ENCODE measurements at regions not wholly inside any gene's neighbourhood (a gene's known extent, or its start where the extent isn't known, plus 50 kb on each side); places are given as distances from the start of the nearest gene placed in this dataset.

DNA sequence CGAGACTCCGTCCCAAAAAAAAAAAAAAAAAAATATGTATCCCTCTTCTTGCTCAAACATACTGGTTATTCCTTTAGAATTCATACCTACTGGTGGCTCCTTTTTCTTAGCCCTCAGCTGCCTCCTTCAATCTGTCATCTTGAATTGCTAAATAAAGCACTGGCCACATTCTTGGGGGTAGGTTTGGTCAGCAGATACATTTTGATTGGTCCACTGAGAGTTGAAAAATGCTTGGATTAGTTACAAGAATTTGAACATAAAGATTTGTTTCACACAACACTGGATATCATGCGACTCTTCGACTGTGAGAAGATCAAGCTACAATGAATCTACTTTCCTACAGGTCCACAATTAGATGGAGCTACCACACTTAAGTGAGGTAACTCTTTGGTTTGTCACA is 906.1 kb upstream of the SLC39A10 start:
- Histone ChIP-seq H3K27me3 (ENCODE audit: insufficient read depth) (no peaks in the 10 kb centered on the region), H2AFZ (ENCODE audit: low read depth) (no peak overlapping the region), H3K9ac (no peak overlapping the region), H3K79me2 (ENCODE audit: insufficient read depth) (no peaks in the 10 kb centered on the region), H3K4me2 (no peak overlapping the region), H3K9me2 (no peaks in the 10 kb centered on the region), H3K36me3 (replicated peaks in 1 of 2; ENCODE audit: control insufficient read depth in 1 of 2, insufficient read depth in 2 of 2, low read length in 1 of 2) (no peaks in the 10 kb centered on the region), H3K9me3 (no peaks in the 10 kb centered on the region), H3K27ac (ENCODE audit: low read depth in 2 of 2, low read length in 1 of 2) (no peak overlapping the region), H3F3A (replicated peaks; ENCODE audit: insufficient read depth) (no peaks in the 10 kb centered on the region), H4K20me1 (ENCODE audit: insufficient read depth) (no peaks in the 10 kb centered on the region), H3K4me1 (ENCODE audit: control insufficient read depth in 1 of 2, insufficient read depth in 2 of 2, low read depth in 1 of 2, low read length in 1 of 2) (no peaks in the 10 kb centered on the region), H3K4me3 (ENCODE audit: low read depth in 2 of 2, low read length in 1 of 2) (no peak overlapping the region)
- no peak for DNase-seq
- CTCF ChIA-PET = no interaction called here
- POLR2A ChIA-PET = no interaction called here
- TF ChIP-seq MEF2A (IDR thresholded peaks at IDR 0.05; ENCODE audit: borderline replicate concordance, low read depth) (no peak), YY1 (IDR thresholded peaks at IDR 0.05; ENCODE audit: low read depth) (no peak), RCOR1 (IDR thresholded peaks at IDR 0.05; ENCODE audit: low read length) (no peak), EP300 (IDR thresholded peaks at IDR 0.05; ENCODE audit: borderline replicate concordance in 1 of 2, low read depth in 1 of 2, low read length in 1 of 2) (no peak), TAF1 (IDR thresholded peaks at IDR 0.05; ENCODE audit: borderline replicate concordance, low read depth, low read length) (no peak), NRF1 (IDR thresholded peaks at IDR 0.05; ENCODE audit: low read depth, low read length) (no peak), FOXJ3 (CRISPR knock-in tag; IDR thresholded peaks at IDR 0.05) (no peak), RFX5 (IDR thresholded peaks at IDR 0.05; ENCODE audit: low read length) (no peak), GATA2 (CRISPR knock-in tag; IDR thresholded peaks at IDR 0.05) (no peak)
- TF ChIP-seq, protein P1, sequence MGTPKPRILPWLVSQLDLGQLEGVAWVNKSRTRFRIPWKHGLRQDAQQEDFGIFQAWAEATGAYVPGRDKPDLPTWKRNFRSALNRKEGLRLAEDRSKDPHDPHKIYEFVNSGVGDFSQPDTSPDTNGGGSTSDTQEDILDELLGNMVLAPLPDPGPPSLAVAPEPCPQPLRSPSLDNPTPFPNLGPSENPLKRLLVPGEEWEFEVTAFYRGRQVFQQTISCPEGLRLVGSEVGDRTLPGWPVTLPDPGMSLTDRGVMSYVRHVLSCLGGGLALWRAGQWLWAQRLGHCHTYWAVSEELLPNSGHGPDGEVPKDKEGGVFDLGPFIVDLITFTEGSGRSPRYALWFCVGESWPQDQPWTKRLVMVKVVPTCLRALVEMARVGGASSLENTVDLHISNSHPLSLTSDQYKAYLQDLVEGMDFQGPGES (IDR thresholded peaks at IDR 0.05; ENCODE audit: low read depth, low read length) = no peak
- TF ChIP-seq, protein P2, sequence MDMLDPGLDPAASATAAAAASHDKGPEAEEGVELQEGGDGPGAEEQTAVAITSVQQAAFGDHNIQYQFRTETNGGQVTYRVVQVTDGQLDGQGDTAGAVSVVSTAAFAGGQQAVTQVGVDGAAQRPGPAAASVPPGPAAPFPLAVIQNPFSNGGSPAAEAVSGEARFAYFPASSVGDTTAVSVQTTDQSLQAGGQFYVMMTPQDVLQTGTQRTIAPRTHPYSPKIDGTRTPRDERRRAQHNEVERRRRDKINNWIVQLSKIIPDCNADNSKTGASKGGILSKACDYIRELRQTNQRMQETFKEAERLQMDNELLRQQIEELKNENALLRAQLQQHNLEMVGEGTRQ (IDR thresholded peaks at IDR 0.05; ENCODE audit: borderline replicate concordance, low read depth, low read length) = no peak
- TF ChIP-seq, protein P3, sequence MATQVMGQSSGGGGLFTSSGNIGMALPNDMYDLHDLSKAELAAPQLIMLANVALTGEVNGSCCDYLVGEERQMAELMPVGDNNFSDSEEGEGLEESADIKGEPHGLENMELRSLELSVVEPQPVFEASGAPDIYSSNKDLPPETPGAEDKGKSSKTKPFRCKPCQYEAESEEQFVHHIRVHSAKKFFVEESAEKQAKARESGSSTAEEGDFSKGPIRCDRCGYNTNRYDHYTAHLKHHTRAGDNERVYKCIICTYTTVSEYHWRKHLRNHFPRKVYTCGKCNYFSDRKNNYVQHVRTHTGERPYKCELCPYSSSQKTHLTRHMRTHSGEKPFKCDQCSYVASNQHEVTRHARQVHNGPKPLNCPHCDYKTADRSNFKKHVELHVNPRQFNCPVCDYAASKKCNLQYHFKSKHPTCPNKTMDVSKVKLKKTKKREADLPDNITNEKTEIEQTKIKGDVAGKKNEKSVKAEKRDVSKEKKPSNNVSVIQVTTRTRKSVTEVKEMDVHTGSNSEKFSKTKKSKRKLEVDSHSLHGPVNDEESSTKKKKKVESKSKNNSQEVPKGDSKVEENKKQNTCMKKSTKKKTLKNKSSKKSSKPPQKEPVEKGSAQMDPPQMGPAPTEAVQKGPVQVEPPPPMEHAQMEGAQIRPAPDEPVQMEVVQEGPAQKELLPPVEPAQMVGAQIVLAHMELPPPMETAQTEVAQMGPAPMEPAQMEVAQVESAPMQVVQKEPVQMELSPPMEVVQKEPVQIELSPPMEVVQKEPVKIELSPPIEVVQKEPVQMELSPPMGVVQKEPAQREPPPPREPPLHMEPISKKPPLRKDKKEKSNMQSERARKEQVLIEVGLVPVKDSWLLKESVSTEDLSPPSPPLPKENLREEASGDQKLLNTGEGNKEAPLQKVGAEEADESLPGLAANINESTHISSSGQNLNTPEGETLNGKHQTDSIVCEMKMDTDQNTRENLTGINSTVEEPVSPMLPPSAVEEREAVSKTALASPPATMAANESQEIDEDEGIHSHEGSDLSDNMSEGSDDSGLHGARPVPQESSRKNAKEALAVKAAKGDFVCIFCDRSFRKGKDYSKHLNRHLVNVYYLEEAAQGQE (IDR thresholded peaks at IDR 0.05; ENCODE audit: low read depth, low read length) = no peak
- TF ChIP-seq, protein P4, sequence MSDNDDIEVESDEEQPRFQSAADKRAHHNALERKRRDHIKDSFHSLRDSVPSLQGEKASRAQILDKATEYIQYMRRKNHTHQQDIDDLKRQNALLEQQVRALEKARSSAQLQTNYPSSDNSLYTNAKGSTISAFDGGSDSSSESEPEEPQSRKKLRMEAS (IDR thresholded peaks at IDR 0.05; ENCODE audit: low read depth) = no peak
- WGBS (ENCODE audit: low lambda C conversion rate) = 35% methylated on average over 4 of the region's 4 CpGs
